CD4-positive, CD25-positive, alpha-beta regulatory T cell (primary cell): ENCODE measurements at regions not wholly inside any gene's neighbourhood (a gene's known extent, or its start where the extent isn't known, plus 50 kb on each side); places are given as distances from the start of the nearest gene placed in this dataset.

Experiments
- ATAC-seq, 2 donors: fragments of 150-1000 bp; cut with Tn5 transposase; one replicate each; pipeline ENCODE4 v1.10.0; 2021; ENCODE audit warnings: low read depth in 2 of 2, moderate number of reproducible peaks in 2 of 2, moderate library complexity in 1 of 2
- DNase-seq, 3 donors: peaks; one replicate each; pipeline versions ENCODE4 v3.0.0 to v3.0.0-alpha.2; 2012 to 2022; ENCODE audit warnings: mixed read lengths in 1 of 3
- H3K27ac ChIP-seq: one replicate; pipeline ENCODE4 v1.7.0; 2013; ENCODE audit warnings: mild to moderate bottlenecking, low read length; ENCODE audit not compliant: insufficient read depth, poor library complexity, severe bottlenecking
- H3K27me3 ChIP-seq: one replicate; pipeline ENCODE4 v1.7.0; 2013; ENCODE audit warnings: low read length; ENCODE audit not compliant: control insufficient read depth, insufficient read depth
- H3K36me3 ChIP-seq: one replicate; pipeline ENCODE4 v1.7.0; 2013; ENCODE audit warnings: mild to moderate bottlenecking, low read length, moderate library complexity; ENCODE audit not compliant: control insufficient read depth, insufficient read depth
- H3K4me1 ChIP-seq: 2 replicates; pipeline ENCODE4 v1.7.0; 2013; ENCODE audit warnings: mild to moderate bottlenecking, low read length; ENCODE audit not compliant: insufficient read depth, control insufficient read depth, poor library complexity, severe bottlenecking
- H3K4me3 ChIP-seq: one replicate; pipeline ENCODE4 v1.7.0; 2013; ENCODE audit warnings: low read depth, mild to moderate bottlenecking, low read length, moderate library complexity
- H3K9me3 ChIP-seq, 2 experiments: 1 replicate in 1 of 2; 2 replicates in 1 of 2; pipeline ENCODE4 v1.7.0; 2013; ENCODE audit warnings: low read length in 2 of 2, mild to moderate bottlenecking in 1 of 2, moderate library complexity in 1 of 2; ENCODE audit not compliant: control insufficient read depth in 2 of 2
- H3K27ac Mint-ChIP-seq, 3 donors: one replicate each; pipeline ENCODE4 v1.8.0; 2020 to 2022; ENCODE audit warnings: mild to moderate bottlenecking in 3 of 3, mixed read lengths in 3 of 3, moderate library complexity in 2 of 3
- H3K27me3 Mint-ChIP-seq: one replicate; pipeline ENCODE4 v1.8.0; 2022; ENCODE audit warnings: mild to moderate bottlenecking, mixed read lengths
- H3K36me3 Mint-ChIP-seq: one replicate; pipeline ENCODE4 v1.8.0; 2020; ENCODE audit warnings: mixed read lengths
- H3K4me1 Mint-ChIP-seq, 4 donors: one replicate each; pipeline ENCODE4 v1.8.0; 2020 to 2022; ENCODE audit warnings: mixed read lengths in 4 of 4, mild to moderate bottlenecking in 1 of 4
- H3K4me3 Mint-ChIP-seq, 4 donors: one replicate each; pipeline ENCODE4 v1.8.0; 2020 to 2022; ENCODE audit warnings: mild to moderate bottlenecking in 4 of 4, mixed read lengths in 4 of 4, moderate library complexity in 3 of 4
- H3K9me3 Mint-ChIP-seq, 7 donors: one replicate each; pipeline ENCODE4 v1.8.0; 2020 to 2022; ENCODE audit warnings: mixed read lengths in 7 of 7, mild to moderate bottlenecking in 3 of 7, moderate library complexity in 2 of 7

DNA sequence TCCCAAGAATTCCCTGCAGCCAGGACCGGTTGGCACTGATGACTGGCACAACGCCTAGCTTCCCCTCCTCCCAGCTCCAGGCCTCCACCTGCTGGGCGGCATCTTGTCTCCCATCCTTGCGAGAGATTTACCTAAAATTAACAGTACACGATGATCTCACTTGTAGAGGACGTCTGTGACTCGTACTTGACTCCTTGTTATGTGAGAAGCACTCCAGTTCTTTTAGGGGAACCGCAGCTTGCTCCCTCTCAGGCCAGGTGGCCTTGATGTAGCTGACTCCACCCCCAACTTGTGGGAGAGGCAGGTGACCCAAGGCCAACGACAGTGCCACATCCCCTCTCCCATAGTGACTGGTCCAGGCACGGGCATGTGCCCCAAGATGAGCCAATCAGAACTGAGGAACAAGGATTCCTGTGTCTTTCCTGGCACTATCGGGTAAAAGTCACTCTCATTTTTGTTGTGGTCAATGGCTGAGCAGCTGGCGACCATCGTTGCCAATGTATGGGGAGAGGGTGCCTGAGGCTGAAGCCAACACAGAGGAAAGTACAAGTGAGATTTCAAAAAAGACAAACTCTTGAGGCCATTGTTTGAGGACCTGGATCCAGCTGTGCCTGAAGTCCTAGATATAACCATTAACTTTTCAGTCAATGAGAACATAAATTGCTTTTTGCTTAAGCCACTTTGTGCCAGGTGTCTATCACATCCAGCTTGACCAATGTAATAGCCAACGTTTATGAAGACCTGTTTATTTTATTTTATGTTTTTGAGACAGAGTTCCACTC lies 208.7 kb downstream of the RBM19 start:
- H3K4me1 ChIP-seq, result no peaks in the 10 kb centered on the region
- H3K27me3 Mint-ChIP-seq, result peaks cover 6% of the 10 kb centered on the region
- H3K36me3 ChIP-seq, result no peaks in the 10 kb centered on the region
- no peaks in the 10 kb centered on the region for H3K36me3 Mint-ChIP-seq
- no peak for DNase-seq
- no peaks in the 10 kb centered on the region for H3K9me3 ChIP-seq
- H3K4me3 ChIP-seq, result no peak overlapping the region
- ATAC-seq, result no peak
- no peak overlapping the region for H3K27ac ChIP-seq
- no peak overlapping the region for H3K4me3 Mint-ChIP-seq
- no peaks in the 10 kb centered on the region for H3K4me1 Mint-ChIP-seq
- peaks cover 0 to 4% (median 0%) of the 10 kb centered on the region in 7 donors for H3K9me3 Mint-ChIP-seq
- no peaks in the 10 kb centered on the region for H3K27me3 ChIP-seq
- H3K27ac Mint-ChIP-seq, result no peak overlapping the region

DNA sequence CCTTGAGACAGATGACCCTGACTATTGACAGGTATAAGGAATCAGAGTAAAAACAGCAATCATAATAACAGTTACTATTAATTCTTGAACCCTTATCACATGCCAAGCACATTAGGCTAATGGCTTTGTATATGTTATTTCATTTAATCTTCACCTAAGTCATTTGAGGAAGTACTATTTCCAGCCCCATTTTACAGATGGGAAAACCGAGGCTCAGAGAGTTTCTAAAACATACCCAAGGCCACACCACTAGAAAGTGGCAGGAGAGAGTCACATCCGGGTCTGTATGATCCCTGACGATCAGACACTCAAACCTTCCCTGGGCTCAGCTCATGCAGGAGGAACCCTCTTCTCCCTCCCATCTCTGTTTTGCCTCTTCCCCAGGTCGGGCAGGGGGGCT lies 209.5 kb downstream of the RBM19 start:
- H3K4me3 Mint-ChIP-seq, result no peak overlapping the region
- no peak overlapping the region for H3K27ac Mint-ChIP-seq
- Histone ChIP-seq H3K4me3 (no peak overlapping the region), H3K27ac (no peak overlapping the region), H3K4me1 (no peaks in the 10 kb centered on the region), H3K36me3 (no peaks in the 10 kb centered on the region), H3K27me3 (no peaks in the 10 kb centered on the region), H3K9me3 (no peaks in the 10 kb centered on the region)
- H3K9me3 Mint-ChIP-seq, result peaks cover 0 to 4% (median 0%) of the 10 kb centered on the region in 7 donors
- ATAC-seq, result no peak
- no peak for DNase-seq
- H3K4me1 Mint-ChIP-seq, result no peaks in the 10 kb centered on the region
- H3K27me3 Mint-ChIP-seq, result peaks cover 4% of the 10 kb centered on the region
- H3K36me3 Mint-ChIP-seq, result no peaks in the 10 kb centered on the region

DNA sequence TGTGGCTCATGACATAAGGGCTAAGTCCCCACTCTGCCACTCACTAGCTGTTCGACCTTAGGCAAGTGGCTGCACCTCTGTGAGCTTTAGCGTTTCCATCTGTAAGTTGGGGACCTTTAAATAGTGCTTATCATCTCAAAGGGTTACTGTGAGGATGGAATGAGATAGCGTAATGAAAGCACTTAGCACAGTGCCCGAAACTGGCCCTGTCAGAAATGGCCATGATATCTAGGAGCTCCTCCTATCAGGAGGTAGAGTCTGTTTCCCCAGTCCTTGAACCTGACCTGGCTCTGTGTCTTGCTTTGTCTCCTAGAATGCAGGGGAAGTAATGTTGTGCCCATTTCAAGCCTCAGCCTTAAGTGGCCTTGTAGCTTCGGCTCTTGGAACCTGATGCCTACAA lies 211.0 kb downstream of the RBM19 start:
- no peak for ATAC-seq
- no peak overlapping the region for H3K4me3 Mint-ChIP-seq
- H3K27me3 Mint-ChIP-seq, result no peaks in the 10 kb centered on the region
- H3K9me3 Mint-ChIP-seq, result peaks cover 0 to 4% (median 0%) of the 10 kb centered on the region in 7 donors
- Histone ChIP-seq H3K4me3 (no peak overlapping the region), H3K27me3 (no peaks in the 10 kb centered on the region), H3K9me3 (no peaks in the 10 kb centered on the region), H3K27ac (no peak overlapping the region), H3K36me3 (no peaks in the 10 kb centered on the region), H3K4me1 (no peaks in the 10 kb centered on the region)
- H3K27ac Mint-ChIP-seq, result no peak overlapping the region
- no peaks in the 10 kb centered on the region for H3K4me1 Mint-ChIP-seq
- H3K36me3 Mint-ChIP-seq, result no peaks in the 10 kb centered on the region
- no peak for DNase-seq

DNA sequence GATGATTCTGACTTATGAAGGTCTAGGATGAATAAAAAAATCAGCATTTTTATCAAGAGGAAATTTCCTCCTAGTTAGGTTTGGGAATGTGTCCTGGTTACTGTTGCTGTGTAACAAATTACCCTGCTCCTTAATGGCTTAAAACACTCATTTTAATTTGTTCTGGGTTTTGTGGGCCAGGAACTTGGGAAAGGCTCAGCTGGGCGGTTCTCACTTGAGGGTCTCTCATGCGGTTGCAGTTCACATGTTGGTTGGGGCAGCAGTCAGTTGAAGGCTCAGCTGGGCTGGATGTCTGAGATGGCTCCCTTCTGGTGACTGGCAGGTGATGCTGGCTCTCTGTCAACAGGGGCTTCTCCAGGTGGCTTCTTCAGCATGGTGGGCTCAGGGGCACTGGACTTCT lies 214.6 kb downstream of the RBM19 start:
- H3K4me1 ChIP-seq, result no peaks in the 10 kb centered on the region
- H3K36me3 ChIP-seq, result no peaks in the 10 kb centered on the region
- peaks cover 3% of the 10 kb centered on the region for H3K27me3 ChIP-seq
- H3K4me1 Mint-ChIP-seq, result no peaks in the 10 kb centered on the region
- DNase-seq (no peak), ATAC-seq (no peak)
- no peaks in the 10 kb centered on the region for H3K9me3 ChIP-seq
- no peak overlapping the region for H3K4me3 ChIP-seq
- peaks cover 6% of the 10 kb centered on the region for H3K27me3 Mint-ChIP-seq
- no peak overlapping the region for H3K27ac Mint-ChIP-seq
- H3K9me3 Mint-ChIP-seq, result peaks cover 0 to 1% (median 0%) of the 10 kb centered on the region in 7 donors
- no peak overlapping the region for H3K27ac ChIP-seq
- H3K36me3 Mint-ChIP-seq, result no peaks in the 10 kb centered on the region
- H3K4me3 Mint-ChIP-seq, result no peak overlapping the region

DNA sequence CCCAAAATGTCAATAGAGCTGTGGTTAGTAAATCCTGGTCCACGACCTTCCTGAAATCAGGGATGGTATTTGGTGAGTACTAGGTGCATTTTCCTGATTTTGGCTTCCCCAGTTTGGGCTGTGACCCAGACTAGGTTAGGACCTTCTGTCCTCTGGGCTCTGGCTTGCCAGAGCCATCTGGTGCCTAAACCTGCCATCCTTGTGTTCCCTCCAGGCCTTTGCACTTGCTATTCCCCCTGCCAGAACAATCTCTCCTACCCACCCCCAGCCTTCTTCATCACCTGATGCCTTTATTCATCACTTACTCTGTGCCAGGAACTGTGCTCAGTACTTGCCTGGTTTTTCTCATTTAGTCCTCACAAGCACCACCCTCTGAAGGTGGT lies 216.7 kb downstream of the RBM19 start:
- DNase-seq (no peak), ATAC-seq (no peak)
- Histone ChIP-seq H3K27ac (no peak overlapping the region), H3K36me3 (no peaks in the 10 kb centered on the region), H3K4me3 (no peak overlapping the region), H3K9me3 (no peaks in the 10 kb centered on the region), H3K4me1 (no peaks in the 10 kb centered on the region), H3K27me3 (peaks cover 3% of the 10 kb centered on the region)
- Mint-ChIP-seq H3K27me3 (peaks cover 6% of the 10 kb centered on the region), H3K4me3 (no peak overlapping the region), H3K4me1 (no peaks in the 10 kb centered on the region), H3K27ac (no peak overlapping the region), H3K9me3 (no peaks in the 10 kb centered on the region), H3K36me3 (no peaks in the 10 kb centered on the region)

DNA sequence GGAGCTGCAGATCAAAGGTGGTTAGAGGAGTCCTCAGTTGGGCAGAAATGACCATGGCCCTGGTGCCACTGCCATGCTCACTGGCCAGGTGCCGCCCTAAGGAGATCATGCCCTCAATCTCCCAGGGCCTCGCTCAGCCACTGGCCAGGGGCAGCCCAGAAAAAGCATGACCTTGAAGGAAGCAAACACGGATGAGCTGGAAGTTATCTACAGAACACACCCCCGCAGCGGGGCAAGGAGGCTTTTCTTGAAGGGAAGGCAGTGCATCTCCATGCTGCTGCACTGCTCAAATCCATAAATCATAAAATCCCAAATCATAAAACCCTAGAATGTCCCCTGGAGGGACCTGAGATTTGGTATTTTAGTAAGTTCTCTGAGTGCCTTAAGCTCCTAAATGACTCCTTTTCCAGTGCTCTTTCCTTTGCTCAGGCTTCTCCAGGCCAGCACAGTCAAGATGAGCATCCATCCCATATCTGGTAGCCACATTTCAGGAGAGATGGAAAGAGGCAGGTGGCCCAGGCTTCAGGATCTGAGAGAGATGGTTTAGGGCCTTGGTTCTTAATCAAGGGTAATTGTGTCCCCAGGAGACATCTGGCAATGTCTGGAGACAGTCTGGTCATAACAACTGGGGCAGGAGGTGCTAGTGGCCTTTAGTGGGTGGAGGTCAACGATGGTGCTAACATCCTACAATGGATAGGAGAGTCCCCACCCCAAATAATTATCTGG lies 217.3 kb downstream of the RBM19 start:
- Mint-ChIP-seq H3K4me3 (peak overlapping the region in 1 of 4 donors; percentile 70), H3K36me3 (no peaks in the 10 kb centered on the region), H3K9me3 (no peaks in the 10 kb centered on the region), H3K27ac (no peak overlapping the region), H3K4me1 (no peaks in the 10 kb centered on the region), H3K27me3 (peaks cover 6% of the 10 kb centered on the region)
- H3K27ac ChIP-seq, result no peak overlapping the region
- H3K9me3 ChIP-seq, result no peaks in the 10 kb centered on the region
- no peak overlapping the region for H3K4me3 ChIP-seq
- DNase-seq, result no peak
- no peak for ATAC-seq
- no peaks in the 10 kb centered on the region for H3K4me1 ChIP-seq
- H3K27me3 ChIP-seq, result peaks cover 3% of the 10 kb centered on the region
- no peaks in the 10 kb centered on the region for H3K36me3 ChIP-seq

DNA sequence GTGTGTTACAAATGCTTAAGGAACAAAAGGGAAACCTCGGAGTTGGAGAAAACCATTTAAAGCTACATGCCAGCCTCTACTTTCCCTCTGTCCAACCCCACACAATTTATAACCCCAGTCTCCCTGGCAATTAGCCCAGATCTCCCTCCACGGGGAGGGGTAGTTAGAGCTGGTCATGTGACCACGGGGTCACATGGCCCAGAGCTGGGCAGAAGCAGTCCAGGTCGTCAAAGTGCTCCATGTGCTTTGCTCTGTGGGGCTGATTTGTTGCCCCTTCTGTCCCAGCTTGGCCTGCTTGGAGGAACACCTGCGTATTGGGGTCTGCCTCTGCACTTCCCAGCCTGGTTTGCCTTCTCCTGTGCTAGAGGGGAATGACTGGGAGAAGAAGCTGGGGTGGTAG lies 219.1 kb downstream of the RBM19 start:
- no peak overlapping the region for H3K27ac ChIP-seq
- no peaks in the 10 kb centered on the region for H3K4me1 ChIP-seq
- ATAC-seq (no peak), DNase-seq (no peak)
- H3K27me3 Mint-ChIP-seq, result peaks cover 6% of the 10 kb centered on the region
- H3K9me3 Mint-ChIP-seq, result no peaks in the 10 kb centered on the region
- H3K4me3 Mint-ChIP-seq, result no peak overlapping the region
- no peak overlapping the region for H3K27ac Mint-ChIP-seq
- H3K4me1 Mint-ChIP-seq, result no peaks in the 10 kb centered on the region
- H3K9me3 ChIP-seq, result no peaks in the 10 kb centered on the region
- H3K4me3 ChIP-seq, result no peak overlapping the region
- H3K36me3 Mint-ChIP-seq, result no peaks in the 10 kb centered on the region
- peaks cover 3% of the 10 kb centered on the region for H3K27me3 ChIP-seq
- H3K36me3 ChIP-seq, result no peaks in the 10 kb centered on the region
